Hematopoietic multipotent progenitor cell treated with erythropoietin and hydrocortisone succinate and interleukin-3 and kit ligand, for 6 days (in vitro differentiated cells): ENCODE measurements at regions not wholly inside any gene's neighbourhood (a gene's known extent, or its start where the extent isn't known, plus 50 kb on each side); places are given as distances from the start of the nearest gene placed in this dataset.
"Not testable (repeated sequence)": the region's sequence is repeated elsewhere in the genome, so short reads cannot be mapped to it uniquely, and the experiment has no call there.

Source experiments
- DNase-seq: peaks from one replicate; pipeline ENCODE4 v3.0.0-alpha.2; 2015

DNA sequence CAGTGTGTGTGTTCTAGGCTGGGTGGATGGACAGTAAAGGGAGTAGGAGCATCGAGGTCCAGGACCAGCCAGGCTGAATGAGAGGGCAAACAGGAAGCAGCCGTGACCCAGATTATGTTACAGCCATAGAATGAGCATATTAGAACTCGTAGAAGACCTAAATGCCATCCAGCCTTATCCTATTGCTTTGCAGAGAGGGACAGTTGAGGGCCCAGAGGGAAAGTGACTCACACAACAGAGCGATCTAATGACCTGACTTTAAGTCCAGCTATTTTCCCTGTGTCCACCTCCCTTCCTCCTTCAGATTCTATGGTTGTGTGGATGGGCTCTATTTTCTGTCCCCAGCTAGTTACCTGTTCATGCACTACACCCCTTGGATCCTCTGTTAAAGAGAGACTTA, 634.1 kb upstream of the TBL1XR1 start:
- no peak for DNase-seq

- DNase-seq = no peak
Measured at GRCh38 chr3:177832880-177833279, 635.6 kb upstream of the TBL1XR1 start.

DNA sequence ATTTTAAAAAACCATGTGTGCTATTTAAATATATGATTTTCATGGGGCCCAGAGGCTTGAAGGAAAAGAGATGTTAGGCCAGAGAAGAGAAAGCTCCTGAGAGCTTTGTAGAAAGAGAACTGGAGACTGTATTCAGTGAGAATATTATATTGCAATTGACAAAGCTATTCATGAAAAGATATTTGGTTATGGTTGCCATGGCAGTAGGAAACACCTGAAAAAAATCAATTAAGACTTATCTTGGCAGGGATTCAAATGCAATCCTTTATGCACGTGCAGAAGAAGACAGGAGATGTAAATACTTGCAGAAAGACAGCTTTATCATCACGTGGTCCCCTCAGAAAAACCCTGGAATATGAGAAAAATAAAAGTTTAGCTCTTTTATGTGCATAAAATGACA, 636.0 kb upstream of the TBL1XR1 start:
- no peak for DNase-seq

GRCh38 chr3:177835008-177835407, 637.7 kb upstream of the TBL1XR1 start:
- peak; percentile 14 for DNase-seq

DNA sequence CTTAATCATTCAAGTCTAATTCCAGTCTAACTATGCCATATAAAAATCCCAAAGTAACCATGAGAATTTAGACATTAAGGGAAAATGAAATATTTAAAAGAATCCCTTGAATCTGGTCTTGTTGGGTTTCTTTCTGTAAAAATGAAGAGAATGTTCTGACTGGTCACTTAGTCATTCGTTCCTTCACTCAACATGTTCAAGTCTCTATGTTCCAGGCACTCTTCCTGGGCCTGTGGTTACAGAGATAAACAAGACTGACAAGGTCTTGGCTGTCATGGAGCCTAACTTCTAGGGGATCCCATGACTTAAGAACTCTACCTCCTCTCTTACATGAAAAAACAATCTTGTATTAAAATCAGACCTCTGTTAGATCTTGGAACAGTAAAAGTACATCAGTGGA, 638.6 kb upstream of the TBL1XR1 start:
- DNase-seq = peak; percentile 16

GRCh38 chr3:177836671-177837070, 639.4 kb upstream of the TBL1XR1 start:
- peak; percentile 18 for DNase-seq

DNA sequence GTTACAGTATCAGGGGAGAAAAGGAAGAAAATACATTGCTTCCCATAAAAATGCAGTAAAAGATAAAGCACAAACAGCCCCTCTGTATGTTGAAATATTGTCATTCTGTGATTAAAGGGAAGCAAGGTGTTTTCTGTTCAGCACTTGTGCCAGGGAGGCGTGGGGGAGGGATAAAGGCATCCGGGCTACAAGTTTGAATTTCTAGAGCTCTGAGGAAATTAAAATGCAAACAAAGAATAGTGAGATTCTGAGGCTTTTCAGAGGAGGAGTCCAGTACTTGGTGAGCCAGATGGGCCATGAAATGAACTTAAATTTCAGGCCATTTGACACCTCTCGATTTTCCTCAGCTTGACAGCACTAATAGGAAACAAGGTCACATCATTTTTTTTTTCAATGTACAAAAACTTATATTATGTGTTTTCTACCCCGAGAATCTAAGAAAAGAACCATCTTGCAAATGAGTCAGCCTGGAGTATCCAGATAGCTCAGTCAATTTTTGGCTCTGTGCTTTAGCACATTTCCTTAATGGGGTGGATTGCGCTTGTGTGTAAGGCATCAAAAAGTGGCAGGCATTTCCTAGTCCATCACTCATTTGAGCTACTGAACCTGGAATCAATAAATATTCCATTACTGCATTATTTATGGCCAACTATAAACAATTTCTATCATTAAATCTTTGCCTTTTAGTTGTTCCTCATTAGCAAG, 640.8 kb upstream of the TBL1XR1 start:
- DNase-seq = no peak

DNA sequence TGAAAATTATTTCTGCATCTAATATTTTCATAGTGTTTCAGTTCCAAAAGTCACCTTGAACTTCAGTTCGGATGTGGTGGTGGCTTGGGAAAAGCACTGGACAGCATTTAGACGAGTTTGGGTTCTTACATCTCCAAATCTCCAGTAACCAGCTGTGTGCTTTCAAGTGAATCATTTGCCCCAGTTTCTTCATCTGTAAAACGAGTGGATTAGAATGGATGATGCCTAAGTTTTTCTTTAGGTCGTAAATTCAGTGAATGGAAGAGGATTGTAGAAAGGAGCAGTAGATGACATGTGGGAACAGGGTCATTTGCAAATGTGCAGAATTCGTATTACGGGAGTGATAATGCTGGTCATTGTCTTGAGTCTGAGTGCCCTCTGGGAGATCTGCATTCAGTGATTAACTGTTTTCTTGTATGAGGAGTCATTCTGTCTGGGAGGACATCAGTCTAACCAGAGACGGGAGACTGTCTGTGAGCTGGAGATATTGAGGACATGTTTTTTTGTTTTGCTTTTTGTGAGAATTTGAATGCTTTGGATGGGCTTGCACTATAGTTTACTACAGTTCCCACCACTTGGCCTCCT, 641.6 kb upstream of the TBL1XR1 start:
- no peak for DNase-seq

DNA sequence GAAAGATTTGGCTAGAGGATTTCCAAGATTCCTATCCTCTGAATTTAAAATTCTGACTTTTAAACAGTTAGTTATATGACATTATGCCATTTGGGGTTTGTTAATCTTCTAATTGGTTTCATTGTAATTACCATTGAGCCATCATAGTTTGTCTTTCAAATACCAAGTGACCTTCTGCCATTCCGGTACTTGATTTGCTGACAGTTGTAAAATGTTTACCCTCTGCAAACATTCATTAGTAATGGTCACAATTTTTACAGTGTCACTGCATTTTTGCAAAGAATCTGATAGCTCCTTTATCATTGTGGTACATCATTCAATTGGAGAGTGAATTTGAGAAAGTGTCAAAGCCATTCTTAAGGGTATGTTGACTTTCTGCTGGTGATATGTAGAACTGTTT, 645.0 kb upstream of the TBL1XR1 start:
- DNase-seq = no peak

DNA sequence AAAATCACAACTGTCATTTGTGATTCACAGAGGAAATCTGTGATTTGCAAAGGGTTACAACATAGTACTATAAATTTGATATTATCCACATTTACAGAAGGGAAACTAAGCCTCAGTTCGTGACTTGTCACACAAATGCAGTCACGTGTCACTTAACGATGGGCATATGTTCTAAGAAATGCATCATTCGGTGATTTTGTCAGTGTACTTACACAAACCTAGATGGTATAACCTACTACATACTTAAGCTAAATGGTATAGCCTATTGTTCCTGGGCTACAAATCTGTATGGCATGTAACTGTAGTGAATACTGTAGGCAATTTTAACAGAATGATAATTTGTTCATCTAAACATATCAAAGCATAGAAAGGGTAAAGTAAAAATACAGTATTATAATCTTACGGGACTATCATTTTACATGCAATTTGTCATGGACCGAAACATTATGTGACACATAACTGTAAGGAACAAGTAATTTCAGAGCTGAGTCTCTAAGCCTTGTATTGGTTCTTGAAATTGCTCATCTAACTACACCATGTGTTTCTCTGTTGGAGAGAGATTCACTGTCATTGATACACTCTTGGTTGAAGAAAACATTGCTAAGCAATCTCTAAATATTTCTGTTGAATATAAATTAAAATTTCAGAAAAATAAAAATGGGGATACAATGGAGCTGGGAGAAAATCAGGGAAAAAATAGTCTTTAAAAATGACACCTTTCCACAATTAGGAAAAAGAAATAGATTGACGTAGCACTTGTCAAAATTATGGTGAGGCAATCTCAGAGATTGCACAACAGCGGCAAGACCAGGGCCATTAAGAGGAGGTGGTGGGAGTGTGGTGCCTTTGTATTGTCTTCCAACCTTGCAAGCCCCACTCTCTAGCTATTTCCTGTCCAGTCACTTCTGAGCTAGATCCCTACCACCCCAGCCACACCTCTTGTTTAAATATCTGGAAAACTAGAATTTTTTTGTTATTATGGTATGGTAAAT, 645.8 kb upstream of the TBL1XR1 start:
- no peak for DNase-seq

- DNase-seq = no peak
Measured at GRCh38 chr3:177852001-177852807, 654.9 kb upstream of the TBL1XR1 start.

DNA sequence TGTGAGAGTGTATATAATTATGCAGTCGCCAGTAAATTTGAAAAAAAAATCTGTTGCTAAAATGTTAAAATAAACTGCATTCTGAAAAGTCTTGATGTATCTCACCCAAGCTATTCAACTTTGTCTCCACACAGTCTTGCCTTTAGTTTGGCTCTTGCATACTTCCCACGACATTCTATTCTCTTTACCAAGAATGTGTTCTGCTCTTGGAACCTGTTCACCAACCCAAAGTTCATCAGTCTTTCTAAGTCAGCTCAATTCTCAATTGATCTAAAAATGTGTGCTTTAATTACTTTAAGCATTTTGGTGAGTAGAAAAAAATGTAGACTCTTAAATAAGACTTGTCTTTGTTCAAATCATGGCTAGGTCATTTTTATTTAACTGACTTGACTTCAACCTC, 657.7 kb upstream of the TBL1XR1 start:
- DNase-seq = no peak

- DNase-seq = no peak
Measured at GRCh38 chr3:177860184-177860583, 662.9 kb upstream of the TBL1XR1 start.

- no peak for DNase-seq
Measured at GRCh38 chr3:177862962-177863491, 665.7 kb upstream of the TBL1XR1 start.

DNA sequence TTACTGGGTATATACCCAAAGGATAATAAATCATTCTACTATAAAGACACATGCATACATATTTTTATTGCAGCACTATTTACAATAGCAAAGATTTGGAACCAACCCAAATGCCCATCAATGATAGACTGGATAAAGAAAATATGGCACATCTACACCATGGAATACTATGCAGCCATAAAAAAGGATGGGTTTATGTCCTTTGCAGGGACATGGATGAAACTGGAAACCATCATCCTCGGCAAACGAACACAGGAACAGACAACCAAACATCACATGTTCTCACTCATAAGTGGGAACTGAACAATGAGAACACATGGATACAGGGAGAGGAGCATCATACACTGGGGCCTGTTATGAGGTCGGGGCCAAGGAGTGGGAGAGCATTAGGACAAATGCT, 665.0 kb upstream of the KCNMB2 start:
- DNase-seq = not testable (repeated sequence)

DNA sequence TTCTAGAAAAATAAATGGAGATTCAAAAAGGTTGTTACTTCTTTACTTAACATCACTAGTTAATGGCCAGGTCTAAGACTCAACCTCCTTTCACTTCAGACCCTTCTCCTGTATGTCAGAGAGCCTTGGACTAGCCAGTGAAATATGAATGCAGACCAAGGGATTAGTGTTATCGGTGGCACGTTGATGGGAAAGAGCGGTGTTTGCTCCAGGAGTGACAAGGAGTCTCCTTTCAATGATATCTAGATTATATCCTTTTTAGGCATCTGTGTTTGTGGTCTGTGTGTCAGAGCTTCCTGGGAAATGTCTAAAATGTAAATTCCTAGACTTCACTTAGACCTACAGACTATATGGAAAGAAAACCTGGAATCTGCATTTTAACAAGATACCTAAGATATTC, 658.0 kb upstream of the KCNMB2 start:
- no peak for DNase-seq

DNA sequence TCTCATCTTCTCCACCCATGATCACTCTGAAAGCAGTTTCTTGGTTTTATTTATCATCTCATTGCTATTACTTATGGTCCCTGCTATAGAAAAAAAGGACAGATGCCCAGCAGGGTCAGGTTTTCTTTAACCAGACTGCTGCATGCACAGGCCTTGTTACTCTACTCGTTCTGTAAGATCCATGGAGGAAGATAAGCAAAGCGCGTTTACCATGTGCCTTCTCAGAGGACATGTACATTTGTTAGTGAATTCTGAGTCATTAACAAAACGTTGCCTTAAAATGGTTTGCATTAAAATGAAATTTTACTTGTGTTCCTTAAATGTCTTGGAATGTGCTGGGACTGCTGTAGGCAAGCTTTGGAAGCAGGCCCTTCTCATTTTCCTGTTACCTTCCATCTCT, 657.3 kb upstream of the KCNMB2 start:
- no peak for DNase-seq

- DNase-seq = no peak
Measured at GRCh38 chr3:177881351-177881750, 654.9 kb upstream of the KCNMB2 start.

DNA sequence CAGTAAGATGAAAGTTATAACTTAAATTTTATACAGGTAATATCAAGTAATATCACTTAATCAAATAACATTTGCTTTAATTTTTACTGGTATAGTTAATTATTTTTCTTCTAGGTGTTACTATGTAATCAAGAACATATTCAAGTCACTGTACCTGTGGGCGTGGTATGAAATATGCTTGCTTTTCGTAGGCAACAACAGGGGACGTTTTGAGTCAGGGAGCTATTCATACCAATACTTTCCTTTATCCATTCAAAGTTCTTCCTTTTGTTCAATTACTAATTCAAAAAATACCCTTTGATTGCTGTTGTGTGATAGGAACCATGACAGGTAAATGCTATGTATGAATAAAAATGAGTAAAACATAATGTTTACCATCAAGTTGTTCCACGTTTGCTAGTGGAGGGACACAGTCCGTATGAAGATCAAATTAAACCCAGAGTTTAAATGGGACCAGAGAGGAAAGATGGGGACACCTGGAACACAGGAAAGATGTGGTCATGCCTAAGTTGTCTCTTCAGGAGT, 654.0 kb upstream of the KCNMB2 start:
- no peak for DNase-seq

- no peak for DNase-seq
Measured at GRCh38 chr3:177883091-177883490, 653.1 kb upstream of the KCNMB2 start.

DNA sequence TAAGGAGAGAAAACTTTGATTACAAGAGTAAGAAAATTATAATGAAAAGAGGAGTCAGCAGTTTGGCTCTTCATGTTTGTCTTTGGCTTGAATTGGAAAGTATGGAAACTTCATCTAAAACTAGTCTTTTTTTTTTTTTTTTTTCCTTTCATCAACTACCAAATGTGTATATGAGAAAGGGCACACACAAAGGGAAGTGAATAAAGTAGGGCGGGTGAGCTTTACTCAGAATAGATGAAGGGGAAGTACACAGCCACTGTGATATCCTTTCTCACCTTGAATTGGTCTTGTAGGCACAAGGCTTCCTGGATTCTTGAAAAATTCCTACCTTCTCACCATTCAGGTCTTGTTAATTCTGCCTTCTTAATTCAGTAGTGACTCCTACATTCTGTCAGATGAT, 652.3 kb upstream of the KCNMB2 start:
- peak; percentile 7 for DNase-seq

- DNase-seq = no peak
Measured at GRCh38 chr3:177885063-177885462, 651.2 kb upstream of the KCNMB2 start.
